Sigmoid colon (tissue), 4 donors: ENCODE measurements at regions not wholly inside any gene's neighbourhood (a gene's known extent, or its start where the extent isn't known, plus 50 kb on each side); places are given as distances from the start of the nearest gene placed in this dataset.

Experiments used
- CTCF ChIP-seq, 4 experiments: fragments of 450-650 bp in 3 of 4; fragments of 200-600 bp in 1 of 4; IDR thresholded peaks; one replicate each; pipeline ENCODE4 v1.5.1; 2016 to 2019; ENCODE audit warnings: antibody characterized with exemption in 4 of 4, mild to moderate bottlenecking in 3 of 4, moderate library complexity in 2 of 4
- EP300 ChIP-seq, 4 donors: sonication (generic); formaldehyde crosslinking; IDR thresholded peaks; one replicate each; pipeline ENCODE4 v1.6.1; 2017; ENCODE audit warnings: antibody characterized with exemption in 4 of 4
- POLR2AphosphoS5 ChIP-seq, 4 donors: sonication (generic); formaldehyde crosslinking; IDR thresholded peaks; one replicate each; pipeline ENCODE4 v1.6.1; 2017; ENCODE audit warnings: antibody characterized with exemption in 4 of 4

- TF ChIP-seq POLR2AphosphoS5 (IDR thresholded peaks at IDR 0.05) (no peak), EP300 (IDR thresholded peaks at IDR 0.05) (no peak), CTCF (IDR thresholded peaks at IDR 0.05) (no peak)
These were observed 592.7 kb downstream of the USP25 start for GRCh38 chr21:16322454-16322853.
